ENCODE measurements at regions not wholly inside any gene's neighbourhood (a gene's known extent, or its start where the extent isn't known, plus 50 kb on each side); places are given as distances from the start of the nearest gene placed in this dataset.

- no peaks in the 10 kb centered on the region for H3K9me3 ChIP-seq
- H3K27ac ChIP-seq = no peak overlapping the region
- 52 to 68% methylated on average over 4 of the region's 4 CpGs for WGBS, 2 donors
- H3K4me1 ChIP-seq = no peaks in the 10 kb centered on the region
- DNase-seq = no peak
- intact Hi-C loops (cut with DNase I) = no loop called here
- no peaks in the 10 kb centered on the region for H3K27me3 ChIP-seq
- H3K36me3 ChIP-seq = no peaks in the 10 kb centered on the region
- no peak for TF ChIP-seq POLR2AphosphoS5 (IDR thresholded peaks at IDR 0.05)
- no peak for TF ChIP-seq CTCF (IDR thresholded peaks at IDR 0.05)
- no peak for TF ChIP-seq POLR2A (IDR thresholded peaks at IDR 0.05)
- TF ChIP-seq EP300 (IDR thresholded peaks at IDR 0.05) = no peak
- no peak overlapping the region for H3K4me3 ChIP-seq
Measured at GRCh38 chr9:79884546-79884945, 312.8 kb downstream of the TLE4 start.

- no peak for DNase-seq
- intact Hi-C loops (cut with DNase I) = no loop called here
- H3K36me3 ChIP-seq = no peaks in the 10 kb centered on the region
- no peaks in the 10 kb centered on the region for H3K4me1 ChIP-seq
- peaks cover 0 to 2% (median 0%) of the 10 kb centered on the region in 4 donors for H3K9me3 ChIP-seq
- TF ChIP-seq POLR2A (IDR thresholded peaks at IDR 0.05) = no peak
- no peak for TF ChIP-seq CTCF (IDR thresholded peaks at IDR 0.05)
- no peak for TF ChIP-seq EP300 (IDR thresholded peaks at IDR 0.05)
- TF ChIP-seq POLR2AphosphoS5 (IDR thresholded peaks at IDR 0.05) = no peak
- H3K4me3 ChIP-seq = no peak overlapping the region
- no peak overlapping the region for H3K27ac ChIP-seq
- H3K27me3 ChIP-seq = no peaks in the 10 kb centered on the region
- WGBS, 2 donors = 62 to 91% methylated on average over 3 of the region's 3 CpGs
Measured at GRCh38 chr9:79883073-79883645, 311.4 kb downstream of the TLE4 start.

- intact Hi-C loops (cut with DNase I) = no loop called here
- no peak for DNase-seq
- H3K4me3 ChIP-seq = no peak overlapping the region
- no peak overlapping the region for H3K27ac ChIP-seq
- no peaks in the 10 kb centered on the region for H3K36me3 ChIP-seq
- peaks cover 0 to 2% (median 0%) of the 10 kb centered on the region in 4 donors for H3K9me3 ChIP-seq
- TF ChIP-seq CTCF (IDR thresholded peaks at IDR 0.05) (no peak), POLR2AphosphoS5 (IDR thresholded peaks at IDR 0.05) (no peak), POLR2A (IDR thresholded peaks at IDR 0.05) (no peak), EP300 (IDR thresholded peaks at IDR 0.05) (no peak)
- H3K27me3 ChIP-seq = no peaks in the 10 kb centered on the region
- no peaks in the 10 kb centered on the region for H3K4me1 ChIP-seq
Measured at GRCh38 chr9:79880626-79881025, 308.9 kb downstream of the TLE4 start.

GRCh38 chr9:79877943-79878602 lies 306.3 kb downstream of the TLE4 start:
- TF ChIP-seq POLR2A (IDR thresholded peaks at IDR 0.05) (no peak), CTCF (IDR thresholded peaks at IDR 0.05) (no peak), POLR2AphosphoS5 (IDR thresholded peaks at IDR 0.05) (no peak), EP300 (IDR thresholded peaks at IDR 0.05) (no peak)
- H3K4me3 ChIP-seq = no peak overlapping the region
- DNase-seq = no peak
- 52 to 62% methylated on average over 3 of the region's 3 CpGs for WGBS, 2 donors
- intact Hi-C loops (cut with DNase I) = no loop called here
- no peaks in the 10 kb centered on the region for H3K27me3 ChIP-seq
- no peaks in the 10 kb centered on the region for H3K36me3 ChIP-seq
- peaks cover 0 to 2% (median 0%) of the 10 kb centered on the region in 4 donors for H3K9me3 ChIP-seq
- H3K4me1 ChIP-seq = no peaks in the 10 kb centered on the region
- H3K27ac ChIP-seq = no peak overlapping the region

All from sigmoid colon (tissue), 6 donors.